Uterus (tissue), 2 donors: ENCODE measurements at regions not wholly inside any gene's neighbourhood (a gene's known extent, or its start where the extent isn't known, plus 50 kb on each side); places are given as distances from the start of the nearest gene placed in this dataset.

Experiments used
- CTCF ChIP-seq, 4 experiments: fragments of 200-600 bp in 2 of 4; fragments of 450-650 bp in 2 of 4; sonication (generic) in 2 of 4; IDR thresholded peaks; one replicate each; pipeline ENCODE4 v1.5.1; 2016 to 2019; ENCODE audit warnings: antibody characterized with exemption in 4 of 4, mild to moderate bottlenecking in 2 of 4, moderate library complexity in 1 of 4
- POLR2A ChIP-seq, 2 donors: fragments of 450-650 bp; IDR thresholded peaks; one replicate each; pipeline ENCODE4 v1.6.1; 2016; ENCODE audit warnings: antibody characterized with exemption in 2 of 2, mild to moderate bottlenecking in 1 of 2, moderate library complexity in 1 of 2

- TF ChIP-seq CTCF (IDR thresholded peaks at IDR 0.05) (no peak), POLR2A (IDR thresholded peaks at IDR 0.05) (no peak)
Observed at GRCh38 chr1:234550341-234551031, 59.5 kb downstream of the IRF2BP2 start.
